Spleen (tissue), 11 donors: ENCODE measurements at regions not wholly inside any gene's neighbourhood (a gene's known extent, or its start where the extent isn't known, plus 50 kb on each side); places are given as distances from the start of the nearest gene placed in this dataset.

Source experiments
- DNase-seq: peaks from one replicate; pipeline ENCODE4 v3.0.0-alpha.2; 2020
- H3K27ac ChIP-seq, 8 donors: fragments of 200-600 bp; sonication (generic) in 7 of 8; 1 replicate in 4 of 8; 2 replicates in 4 of 8; pipeline versions ENCODE4 v1.5.0 to v1.8.0; 2016 to 2021; ENCODE audit warnings: inconsistent platforms in 4 of 8, mild to moderate bottlenecking in 4 of 8, moderate library complexity in 1 of 8
- H3K27me3 ChIP-seq, 7 donors: fragments of 200-600 bp; sonication (generic) in 6 of 7; replicated peaks in 1 of 7; 1 replicate in 4 of 7; 2 replicates in 3 of 7; pipeline versions ENCODE4 v1.5.0 to v1.8.0; 2016 to 2021; ENCODE audit warnings: inconsistent platforms in 3 of 7, mild to moderate bottlenecking in 1 of 7
- H3K36me3 ChIP-seq, 6 donors: fragments of 200-600 bp; sonication (generic) in 5 of 6; 1 replicate in 4 of 6; 2 replicates in 2 of 6; pipeline versions ENCODE4 v1.5.0 to v1.8.0; 2016 to 2021; ENCODE audit warnings: inconsistent platforms in 2 of 6
- H3K4me1 ChIP-seq, 6 donors: fragments of 200-600 bp; sonication (generic) in 5 of 6; 1 replicate in 3 of 6; 2 replicates in 3 of 6; pipeline versions ENCODE4 v1.5.0 to v1.8.0; 2016 to 2021; ENCODE audit warnings: inconsistent platforms in 3 of 6
- H3K4me3 ChIP-seq, 8 donors: fragments of 200-600 bp; sonication (generic) in 7 of 8; 1 replicate in 4 of 8; 2 replicates in 4 of 8; pipeline versions ENCODE4 v1.5.0 to v1.8.0; 2016 to 2021; ENCODE audit warnings: inconsistent platforms in 4 of 8, mild to moderate bottlenecking in 4 of 8, moderate library complexity in 2 of 8
- H3K9me3 ChIP-seq, 8 donors: fragments of 200-600 bp; sonication (generic) in 7 of 8; 1 replicate in 4 of 8; 2 replicates in 4 of 8; pipeline versions ENCODE4 v1.5.0 to v1.8.0; 2016 to 2021; ENCODE audit warnings: inconsistent platforms in 4 of 8
- POLR2A ChIP-seq, 3 donors: fragments of 450-650 bp; IDR thresholded peaks; one replicate each; pipeline ENCODE4 v1.5.1; 2017; ENCODE audit warnings: antibody characterized with exemption in 3 of 3, mild to moderate bottlenecking in 1 of 3
- POLR2AphosphoS5 ChIP-seq, 3 donors: sonication (generic); formaldehyde crosslinking; IDR thresholded peaks; one replicate each; pipeline ENCODE4 v1.5.1; 2017; ENCODE audit warnings: antibody characterized with exemption in 3 of 3
- WGBS, 5 donors: extraction: QIAGEN DNeasy Blood & Tissue Kit in 3 of 5; methylation state at CpG; one replicate each; pipeline versions ENCODE4 v1.1.5 to v1.1.7; 2013 to 2018; 5-methylcytosine and 5-hydroxymethylcytosine counted together
- intact Hi-C: fragments of 100-400 bp; cut with DNase I; formaldehyde crosslinking; loops from one replicate; pipeline ENCODE4 v1.15.0; 2023; ENCODE audit warnings: low total_unique reads
- TF ChIP-seq, protein P1 (sequence below), 11 experiments: fragments of 200-600 bp in 7 of 11; fragments of 450-650 bp in 4 of 11; sonication (generic) in 4 of 11; IDR thresholded peaks in 8 of 11; conservative IDR thresholded peaks in 3 of 11; 1 replicate in 7 of 11; 2 replicates in 4 of 11; pipeline versions ENCODE4 v1.4.0 to v1.8.0; 2016 to 2021; ENCODE audit warnings: antibody characterized with exemption in 11 of 11, inconsistent platforms in 4 of 11, mild to moderate bottlenecking in 1 of 11
- donor health status: healthy with polysubstance abuse.
- donor health status: DM: no; HTN: no; CAD: no; lungs with moderate emphysema.
- donor health status: DM: no; HTN: no; CAD: no.
- donor health status: Bipolar disorder and iron deficiency.
- donor health status: healthy.
- donor health status: DM: no; HTN: no; CAD: no.
- donor health status: DM: yes; HTN: yes; CAD: no.

DNA sequence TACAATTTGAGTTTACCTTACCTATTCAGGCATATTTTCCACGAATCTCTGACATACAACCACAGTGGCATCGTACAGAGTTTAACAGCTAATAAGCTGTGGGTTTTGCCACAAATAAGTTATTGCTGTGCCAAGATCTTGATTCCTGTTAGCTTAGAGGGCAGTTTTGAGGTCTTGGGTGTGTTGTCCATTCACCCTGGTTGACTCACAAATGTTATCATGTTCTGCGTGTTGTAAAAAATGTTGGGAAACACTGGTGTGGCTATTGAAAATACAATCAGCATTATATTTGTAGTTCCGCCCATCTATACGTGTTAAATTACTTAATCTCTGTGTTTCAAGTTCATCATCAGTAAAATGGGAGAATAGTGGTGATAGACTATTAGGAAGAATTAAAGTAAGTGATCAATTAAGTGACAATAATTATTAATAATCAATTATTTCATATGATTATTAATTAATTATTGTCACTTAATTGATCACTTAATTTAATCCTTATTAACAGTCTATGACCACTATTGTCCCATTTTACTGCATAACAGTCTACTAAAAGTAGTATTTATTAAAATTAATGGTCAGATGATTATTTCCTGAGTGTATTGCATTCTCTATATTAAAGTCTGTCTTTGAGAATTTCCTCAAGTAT is 96.3 kb downstream of the TMA16 start:
- H3K27ac ChIP-seq, result peak overlapping the region in 7 of 8 donors; percentile 56 to 80 (median 75)
- peaks cover 4 to 95% (median 42%) of the 10 kb centered on the region in 6 donors for H3K4me1 ChIP-seq
- H3K27me3 ChIP-seq, result no peaks in the 10 kb centered on the region
- intact Hi-C loops, result no loop called here
- TF ChIP-seq POLR2AphosphoS5 (IDR thresholded peaks at IDR 0.05), result no peak
- H3K9me3 ChIP-seq, result peaks cover 0 to 16% (median 0%) of the 10 kb centered on the region in 8 donors
- WGBS, 5 donors, result 58 to 70% (median 64%) methylated on average over 5 of the region's 5 CpGs
- peaks cover 0 to 11% (median 0%) of the 10 kb centered on the region in 6 donors for H3K36me3 ChIP-seq
- DNase-seq, result no peak
- peak overlapping the region in 1 of 8 donors; percentile 31 for H3K4me3 ChIP-seq

DNA sequence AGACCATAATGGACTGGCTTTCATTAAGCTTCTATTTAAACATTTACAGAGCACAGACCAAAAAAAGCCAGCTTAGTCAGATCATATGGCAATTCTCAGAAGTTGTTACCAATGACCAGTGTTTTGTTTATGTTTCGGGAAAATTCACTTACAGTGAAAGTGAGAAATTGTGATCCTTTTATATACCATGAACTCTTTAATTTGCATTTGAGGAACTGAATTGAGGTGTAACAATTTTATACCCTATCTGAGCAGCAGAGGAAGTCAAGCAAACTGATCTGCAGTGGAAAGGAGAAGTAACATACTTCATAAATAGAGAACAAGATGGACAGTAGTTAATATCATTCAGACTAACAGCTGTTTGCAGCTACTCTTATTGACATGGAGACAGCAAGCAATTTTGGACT is 97.1 kb downstream of the TMA16 start:
- Histone ChIP-seq H3K9me3 (peaks cover 0 to 16% (median 0%) of the 10 kb centered on the region in 8 donors), H3K4me3 (peak overlapping the region in 1 of 8 donors; percentile 31), H3K4me1 (peaks cover 4 to 95% (median 43%) of the 10 kb centered on the region in 6 donors), H3K36me3 (peaks cover 0 to 9% (median 0%) of the 10 kb centered on the region in 6 donors), H3K27ac (peak overlapping the region; percentile 9 to 80 (median 74)), H3K27me3 (no peaks in the 10 kb centered on the region)
- intact Hi-C loops, result no loop called here
- no peak for TF ChIP-seq POLR2AphosphoS5 (IDR thresholded peaks at IDR 0.05)
- TF ChIP-seq POLR2A (IDR thresholded peaks at IDR 0.05), result no peak
- TF ChIP-seq, protein P1, sequence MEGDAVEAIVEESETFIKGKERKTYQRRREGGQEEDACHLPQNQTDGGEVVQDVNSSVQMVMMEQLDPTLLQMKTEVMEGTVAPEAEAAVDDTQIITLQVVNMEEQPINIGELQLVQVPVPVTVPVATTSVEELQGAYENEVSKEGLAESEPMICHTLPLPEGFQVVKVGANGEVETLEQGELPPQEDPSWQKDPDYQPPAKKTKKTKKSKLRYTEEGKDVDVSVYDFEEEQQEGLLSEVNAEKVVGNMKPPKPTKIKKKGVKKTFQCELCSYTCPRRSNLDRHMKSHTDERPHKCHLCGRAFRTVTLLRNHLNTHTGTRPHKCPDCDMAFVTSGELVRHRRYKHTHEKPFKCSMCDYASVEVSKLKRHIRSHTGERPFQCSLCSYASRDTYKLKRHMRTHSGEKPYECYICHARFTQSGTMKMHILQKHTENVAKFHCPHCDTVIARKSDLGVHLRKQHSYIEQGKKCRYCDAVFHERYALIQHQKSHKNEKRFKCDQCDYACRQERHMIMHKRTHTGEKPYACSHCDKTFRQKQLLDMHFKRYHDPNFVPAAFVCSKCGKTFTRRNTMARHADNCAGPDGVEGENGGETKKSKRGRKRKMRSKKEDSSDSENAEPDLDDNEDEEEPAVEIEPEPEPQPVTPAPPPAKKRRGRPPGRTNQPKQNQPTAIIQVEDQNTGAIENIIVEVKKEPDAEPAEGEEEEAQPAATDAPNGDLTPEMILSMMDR (IDR thresholded peaks at IDR 0.05 in 8 of 11, conservative IDR thresholded peaks at IDR 0.05 in 3 of 11), result peak in 2 of 11 experiments; percentile 22 to 32
- WGBS, 5 donors, result 28 to 48% (median 30%) methylated on average over 1 of the region's 1 CpG
- DNase-seq, result no peak

DNA sequence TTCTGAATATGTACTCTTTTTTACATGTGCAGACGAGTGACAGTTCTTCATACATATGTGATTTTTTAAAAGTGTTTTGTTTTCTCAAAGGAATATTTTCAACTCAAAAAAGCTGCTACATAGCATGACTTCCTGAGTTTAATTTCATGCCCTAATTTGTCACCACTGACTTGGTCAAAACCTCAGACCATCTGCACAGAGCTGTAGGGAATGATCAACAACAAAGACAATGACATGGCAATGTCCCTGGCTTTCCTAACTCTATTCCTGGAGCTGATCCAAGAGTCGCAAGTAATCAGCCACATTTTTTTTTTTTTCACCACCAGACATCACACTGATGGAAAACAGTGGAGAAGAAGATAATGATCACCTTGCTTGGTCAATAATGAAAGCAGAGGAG is 97.7 kb downstream of the TMA16 start:
- peak overlapping the region in 7 of 8 donors; percentile 13 to 80 (median 75) for H3K27ac ChIP-seq
- H3K4me1 ChIP-seq, result peaks cover 4 to 95% (median 48%) of the 10 kb centered on the region in 6 donors
- no peaks in the 10 kb centered on the region for H3K27me3 ChIP-seq
- no peak for TF ChIP-seq POLR2A (IDR thresholded peaks at IDR 0.05)
- TF ChIP-seq, protein P1 (IDR thresholded peaks at IDR 0.05 in 8 of 11, conservative IDR thresholded peaks at IDR 0.05 in 3 of 11), result no peak
- peak in 1 of 3 donors; percentile 21 for TF ChIP-seq POLR2AphosphoS5 (IDR thresholded peaks at IDR 0.05)
- WGBS, 5 donors, result 15 to 20% (median 17%) methylated on average over 2 of the region's 2 CpGs
- intact Hi-C loops, result no loop called here
- peak overlapping the region in 1 of 8 donors; percentile 31 for H3K4me3 ChIP-seq
- no peak for DNase-seq
- peaks cover 0 to 13% (median 0%) of the 10 kb centered on the region in 8 donors for H3K9me3 ChIP-seq
- peaks cover 0 to 4% (median 0%) of the 10 kb centered on the region in 6 donors for H3K36me3 ChIP-seq

DNA sequence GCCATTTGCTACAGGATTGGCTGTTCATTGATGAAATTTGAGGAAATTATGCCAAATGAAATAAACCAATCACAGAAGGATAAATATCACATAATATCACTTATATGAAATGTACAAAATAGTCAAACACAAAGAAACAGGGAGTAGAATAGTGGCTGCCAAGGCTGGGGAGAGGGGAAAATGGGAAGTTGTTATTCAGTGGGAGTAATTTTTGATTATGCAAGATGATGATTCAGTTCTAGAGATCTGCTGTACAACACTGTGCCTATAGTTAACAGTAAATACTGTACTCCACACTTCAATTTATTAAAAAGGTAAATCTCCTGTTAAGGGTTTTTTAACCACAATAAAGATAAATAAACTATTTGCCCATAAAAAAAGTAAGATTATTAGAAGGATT is 101.1 kb downstream of the TMA16 start:
- Histone ChIP-seq H3K27ac (peak overlapping the region in 4 of 8 donors; percentile 10 to 38 (median 25)), H3K4me1 (peaks cover 12 to 97% (median 63%) of the 10 kb centered on the region in 6 donors), H3K27me3 (no peaks in the 10 kb centered on the region), H3K4me3 (no peak overlapping the region), H3K36me3 (peaks cover 0 to 7% (median 0%) of the 10 kb centered on the region in 6 donors), H3K9me3 (no peaks in the 10 kb centered on the region)
- TF ChIP-seq POLR2AphosphoS5 (IDR thresholded peaks at IDR 0.05), result no peak
- intact Hi-C loops, result no loop called here
- DNase-seq, result no peak

DNA sequence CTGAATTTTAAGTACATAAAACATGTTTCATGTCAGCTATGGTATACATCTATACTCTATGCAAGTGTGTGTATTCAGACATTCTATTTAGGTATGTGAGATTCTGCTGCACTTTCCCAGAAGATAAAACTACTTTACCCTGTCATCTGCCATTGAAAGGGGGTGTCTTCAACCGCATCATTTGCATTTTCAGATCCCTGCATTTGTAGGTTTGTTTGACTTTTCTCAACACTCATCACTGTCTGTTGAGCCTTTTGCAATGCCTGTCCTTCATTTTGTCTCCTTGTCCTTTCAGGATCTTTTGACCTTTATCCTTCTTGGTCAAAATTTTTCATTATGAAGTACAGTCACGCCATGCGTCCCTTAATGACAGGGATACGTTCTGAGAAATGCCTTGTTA is 103.5 kb downstream of the TMA16 start:
- Histone ChIP-seq H3K36me3 (peaks cover 0 to 7% (median 0%) of the 10 kb centered on the region in 6 donors), H3K9me3 (no peaks in the 10 kb centered on the region), H3K27ac (peak overlapping the region in 3 of 8 donors; percentile 32 to 51 (median 38)), H3K4me3 (peak overlapping the region in 1 of 8 donors; percentile 24), H3K4me1 (peaks cover 9 to 97% (median 61%) of the 10 kb centered on the region in 6 donors), H3K27me3 (no peaks in the 10 kb centered on the region)
- peak in 1 of 3 donors; percentile 36 for TF ChIP-seq POLR2AphosphoS5 (IDR thresholded peaks at IDR 0.05)
- TF ChIP-seq, protein P1 (IDR thresholded peaks at IDR 0.05 in 8 of 11, conservative IDR thresholded peaks at IDR 0.05 in 3 of 11), result no peak
- DNase-seq, result no peak
- WGBS, 5 donors, result 70 to 85% (median 81%) methylated on average over 4 of the region's 4 CpGs
- intact Hi-C loops, result no loop called here
